Fibroblast of lung (primary cell): ENCODE measurements at regions not wholly inside any gene's neighbourhood (a gene's known extent, or its start where the extent isn't known, plus 50 kb on each side); places are given as distances from the start of the nearest gene placed in this dataset.

Experiments used
- EZH2 ChIP-seq: IDR thresholded peaks from 2 replicates; pipeline ENCODE4 v1.5.1; 2012; ENCODE audit warnings: low read length, control low read depth, mild to moderate bottlenecking; ENCODE audit errors: missing control alignments
- TF ChIP-seq, protein P1 (sequence below), 2 donors: IDR thresholded peaks in 1 of 2; conservative IDR thresholded peaks in 1 of 2; 1 replicate in 1 of 2; 2 replicates in 1 of 2; pipeline ENCODE4 v1.5.1; 2011 to 2012; ENCODE audit warnings: low read length in 2 of 2, control low read depth in 1 of 2, inconsistent platforms in 1 of 2, low read depth in 1 of 2, mild to moderate bottlenecking in 1 of 2

DNA sequence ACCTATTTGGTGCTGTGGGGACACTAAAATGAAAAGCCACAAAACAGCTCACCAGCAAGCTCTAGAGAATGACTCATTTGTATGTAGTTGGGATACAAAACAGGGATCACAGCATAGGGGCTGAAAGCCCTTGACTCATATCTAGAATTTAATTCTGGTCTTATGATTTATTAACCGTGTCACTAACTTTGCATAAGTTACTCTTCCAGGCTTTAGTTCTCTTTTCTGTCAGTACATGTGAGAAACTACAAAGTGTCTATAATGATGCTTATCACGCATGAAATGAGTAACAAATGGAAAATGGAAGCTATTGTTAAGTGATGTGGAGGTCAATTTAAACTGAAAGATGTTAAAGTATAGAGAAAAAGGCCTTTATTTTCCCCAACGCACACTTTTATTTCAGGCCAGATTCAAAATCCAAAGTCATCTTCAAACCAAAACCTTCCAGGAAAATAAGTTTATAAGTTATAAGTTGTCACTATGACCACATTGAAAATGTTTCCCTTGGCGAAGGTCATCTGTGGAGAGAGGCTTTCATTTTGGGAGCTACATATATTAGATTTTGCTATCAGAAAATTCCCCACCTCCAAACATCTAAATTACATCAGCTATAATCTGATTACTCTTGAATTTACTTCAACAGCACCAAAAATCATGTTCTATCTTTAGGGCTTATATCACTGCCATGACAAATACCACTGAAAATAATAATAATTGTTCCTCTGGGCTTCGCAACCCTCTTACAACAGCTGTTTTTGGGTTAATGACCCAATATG is 430.5 kb downstream of the MRPL39 start:
- TF ChIP-seq EZH2 = no peak
- TF ChIP-seq, protein P1, sequence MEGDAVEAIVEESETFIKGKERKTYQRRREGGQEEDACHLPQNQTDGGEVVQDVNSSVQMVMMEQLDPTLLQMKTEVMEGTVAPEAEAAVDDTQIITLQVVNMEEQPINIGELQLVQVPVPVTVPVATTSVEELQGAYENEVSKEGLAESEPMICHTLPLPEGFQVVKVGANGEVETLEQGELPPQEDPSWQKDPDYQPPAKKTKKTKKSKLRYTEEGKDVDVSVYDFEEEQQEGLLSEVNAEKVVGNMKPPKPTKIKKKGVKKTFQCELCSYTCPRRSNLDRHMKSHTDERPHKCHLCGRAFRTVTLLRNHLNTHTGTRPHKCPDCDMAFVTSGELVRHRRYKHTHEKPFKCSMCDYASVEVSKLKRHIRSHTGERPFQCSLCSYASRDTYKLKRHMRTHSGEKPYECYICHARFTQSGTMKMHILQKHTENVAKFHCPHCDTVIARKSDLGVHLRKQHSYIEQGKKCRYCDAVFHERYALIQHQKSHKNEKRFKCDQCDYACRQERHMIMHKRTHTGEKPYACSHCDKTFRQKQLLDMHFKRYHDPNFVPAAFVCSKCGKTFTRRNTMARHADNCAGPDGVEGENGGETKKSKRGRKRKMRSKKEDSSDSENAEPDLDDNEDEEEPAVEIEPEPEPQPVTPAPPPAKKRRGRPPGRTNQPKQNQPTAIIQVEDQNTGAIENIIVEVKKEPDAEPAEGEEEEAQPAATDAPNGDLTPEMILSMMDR (conservative IDR thresholded peaks at IDR 0.05 in 1 of 2, IDR thresholded peaks at IDR 0.05 in 1 of 2; ENCODE audit: low read depth in 1 of 2, low read length in 2 of 2) = no peak
